ENCODE measurements at regions not wholly inside any gene's neighbourhood (a gene's known extent, or its start where the extent isn't known, plus 50 kb on each side); places are given as distances from the start of the nearest gene placed in this dataset.

DNA sequence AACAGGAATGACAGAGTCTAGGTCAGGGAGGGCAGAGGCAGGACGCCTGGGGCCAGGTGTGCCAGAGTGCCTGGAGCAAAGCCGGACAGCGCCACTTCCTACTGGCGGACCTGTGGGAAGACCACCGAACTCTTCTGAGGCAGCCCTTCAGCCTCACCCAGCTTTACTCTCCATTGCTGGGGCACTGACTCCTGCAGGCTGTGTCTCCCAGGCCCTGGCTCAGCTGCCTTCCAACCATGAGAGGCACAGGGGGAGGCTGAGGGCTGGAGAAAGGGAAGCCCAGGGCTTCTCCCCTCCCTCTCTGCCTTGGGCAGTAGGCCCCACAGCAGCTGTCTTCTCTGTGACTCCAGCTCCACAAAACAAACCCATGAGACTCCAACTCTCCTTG is 139.6 kb upstream of the UNC5B start:
- H3K9ac ChIP-seq (ENCODE audit: low read depth, low read length, poor library complexity, severe bottlenecking) = no peak overlapping the region
- H3K9me2 ChIP-seq (replicated peaks; ENCODE audit: low read depth, low read length) = no peaks in the 10 kb centered on the region
- H3K9me3 ChIP-seq (ENCODE audit: insufficient read depth, low read depth, low read length) = no peaks in the 10 kb centered on the region
- TF ChIP-seq EZH2phosphoT487 (IDR thresholded peaks at IDR 0.05; ENCODE audit: borderline replicate concordance) (no peak), CTCF (conservative IDR thresholded peaks at IDR 0.05; ENCODE audit: low read length) (no peak)
- H2AFZ ChIP-seq (ENCODE audit: low read length) = no peak overlapping the region
- no peaks in the 10 kb centered on the region for H3F3A ChIP-seq (ENCODE audit: low read depth)
- no peaks in the 10 kb centered on the region for H3K4me1 ChIP-seq (ENCODE audit: insufficient read depth, low read length, poor library complexity, severe bottlenecking)
- H3K79me2 ChIP-seq (ENCODE audit: insufficient read depth, low read length) = no peaks in the 10 kb centered on the region
- H3K27me3 ChIP-seq (ENCODE audit: insufficient read depth, low read length, poor library complexity, severe bottlenecking) = no peaks in the 10 kb centered on the region
- H3K36me3 ChIP-seq (ENCODE audit: insufficient read depth, low read length) = no peaks in the 10 kb centered on the region
- H4K20me1 ChIP-seq (ENCODE audit: insufficient read depth, low read length, poor library complexity, severe bottlenecking) = no peaks in the 10 kb centered on the region
- H3K4me2 ChIP-seq (ENCODE audit: low read depth, low read length, poor library complexity, severe bottlenecking) = no peak overlapping the region
- no peak overlapping the region for H3K4me3 ChIP-seq (ENCODE audit: low read length, poor library complexity, severe bottlenecking)

DNA sequence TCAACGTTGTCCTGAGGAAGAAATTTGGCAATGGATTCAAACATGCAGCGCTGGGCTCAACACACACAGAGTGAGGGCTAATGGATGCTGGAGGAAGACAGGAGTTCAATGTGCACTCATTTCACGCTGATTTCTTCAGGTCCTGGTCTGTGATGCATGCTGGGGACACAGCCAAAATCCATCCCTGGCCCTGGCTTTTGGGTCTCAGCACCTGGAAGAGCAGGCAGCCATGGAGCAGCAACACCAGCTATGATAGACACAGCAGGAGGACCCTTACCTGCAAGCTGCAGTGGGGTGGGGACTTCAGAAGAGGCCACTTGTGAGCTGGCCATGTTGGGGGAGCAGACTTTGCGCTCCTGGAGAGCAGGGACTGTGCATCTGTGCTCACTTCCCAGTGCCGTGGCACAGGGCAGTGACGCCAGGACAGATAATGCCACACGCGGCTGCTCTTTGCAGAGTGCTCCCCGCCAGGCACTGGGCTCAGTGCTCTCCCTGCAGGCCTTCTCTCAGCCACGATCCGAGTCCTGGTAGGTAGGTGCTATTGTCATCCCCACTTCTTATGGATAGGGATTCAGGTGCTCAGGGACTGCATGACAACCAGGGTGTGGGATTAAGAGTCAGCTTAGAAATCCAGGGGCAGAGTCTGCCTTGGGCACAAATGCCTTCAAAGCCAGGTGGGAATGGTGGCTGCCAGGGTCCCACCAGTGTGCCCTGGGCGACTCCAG is 138.8 kb upstream of the UNC5B start:
- no peak overlapping the region for H2AFZ ChIP-seq (ENCODE audit: low read length)
- H3K4me2 ChIP-seq (ENCODE audit: low read depth, low read length, poor library complexity, severe bottlenecking) = no peak overlapping the region
- H3K4me3 ChIP-seq (ENCODE audit: low read length, poor library complexity, severe bottlenecking) = no peak overlapping the region
- no peaks in the 10 kb centered on the region for H4K20me1 ChIP-seq (ENCODE audit: insufficient read depth, low read length, poor library complexity, severe bottlenecking)
- H3K9ac ChIP-seq (ENCODE audit: low read depth, low read length, poor library complexity, severe bottlenecking) = no peak overlapping the region
- no peaks in the 10 kb centered on the region for H3K27me3 ChIP-seq (ENCODE audit: insufficient read depth, low read length, poor library complexity, severe bottlenecking)
- H3F3A ChIP-seq (ENCODE audit: low read depth) = no peaks in the 10 kb centered on the region
- H3K36me3 ChIP-seq (ENCODE audit: insufficient read depth, low read length) = no peaks in the 10 kb centered on the region
- H3K4me1 ChIP-seq (ENCODE audit: insufficient read depth, low read length, poor library complexity, severe bottlenecking) = no peaks in the 10 kb centered on the region
- H3K9me2 ChIP-seq (replicated peaks; ENCODE audit: low read depth, low read length) = no peaks in the 10 kb centered on the region
- no peaks in the 10 kb centered on the region for H3K9me3 ChIP-seq (ENCODE audit: insufficient read depth, low read depth, low read length)
- H3K79me2 ChIP-seq (ENCODE audit: insufficient read depth, low read length) = no peaks in the 10 kb centered on the region
- TF ChIP-seq CTCF (conservative IDR thresholded peaks at IDR 0.05; ENCODE audit: low read length) (no peak), EZH2phosphoT487 (IDR thresholded peaks at IDR 0.05; ENCODE audit: borderline replicate concordance) (no peak)

DNA sequence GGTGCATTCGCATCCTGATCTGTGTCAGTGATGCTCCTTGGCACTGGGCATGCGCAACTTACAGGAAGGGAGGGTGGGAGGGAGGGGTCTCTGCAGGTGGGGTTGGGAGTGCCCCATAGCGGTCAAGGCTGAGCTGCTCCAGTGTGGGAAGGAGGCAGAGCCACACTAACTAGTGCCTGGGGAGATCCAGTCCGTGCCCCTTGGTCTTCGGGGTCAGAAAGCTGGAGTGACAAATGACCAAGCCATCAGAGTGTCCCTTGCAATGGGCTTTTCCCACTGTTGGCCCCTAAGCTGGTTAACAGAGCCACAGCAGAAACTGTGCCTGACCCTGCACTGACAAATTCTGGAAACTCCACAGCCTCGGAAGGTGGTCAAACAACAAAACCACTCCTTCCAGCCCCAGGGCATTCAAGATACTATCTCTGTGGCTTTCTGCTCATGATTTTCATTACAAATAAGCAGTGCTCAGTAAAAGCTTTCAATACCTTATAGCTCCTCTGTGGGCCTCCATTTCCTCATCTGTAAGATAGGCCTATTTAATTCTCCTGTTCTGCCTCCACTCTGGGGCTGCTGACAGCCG is 138.1 kb upstream of the UNC5B start:
- no peaks in the 10 kb centered on the region for H4K20me1 ChIP-seq (ENCODE audit: insufficient read depth, low read length, poor library complexity, severe bottlenecking)
- no peak for TF ChIP-seq CTCF (conservative IDR thresholded peaks at IDR 0.05; ENCODE audit: low read length)
- no peak for TF ChIP-seq EZH2phosphoT487 (IDR thresholded peaks at IDR 0.05; ENCODE audit: borderline replicate concordance)

More for the DNA sequence above, 138.1 kb upstream of the UNC5B start:
- H3K9ac ChIP-seq (ENCODE audit: low read depth, low read length, poor library complexity, severe bottlenecking) = no peak overlapping the region
- H3K4me1 ChIP-seq (ENCODE audit: insufficient read depth, low read length, poor library complexity, severe bottlenecking) = no peaks in the 10 kb centered on the region
- H3K9me2 ChIP-seq (replicated peaks; ENCODE audit: low read depth, low read length) = no peaks in the 10 kb centered on the region
- no peak overlapping the region for H3K4me3 ChIP-seq (ENCODE audit: low read length, poor library complexity, severe bottlenecking)
- H3K9me3 ChIP-seq (ENCODE audit: insufficient read depth, low read depth, low read length) = no peaks in the 10 kb centered on the region
- H3K79me2 ChIP-seq (ENCODE audit: insufficient read depth, low read length) = no peaks in the 10 kb centered on the region
- H3K27me3 ChIP-seq (ENCODE audit: insufficient read depth, low read length, poor library complexity, severe bottlenecking) = no peaks in the 10 kb centered on the region
- no peak overlapping the region for H3K4me2 ChIP-seq (ENCODE audit: low read depth, low read length, poor library complexity, severe bottlenecking)
- no peaks in the 10 kb centered on the region for H3F3A ChIP-seq (ENCODE audit: low read depth)
- H3K36me3 ChIP-seq (ENCODE audit: insufficient read depth, low read length) = no peaks in the 10 kb centered on the region
- H2AFZ ChIP-seq (ENCODE audit: low read length) = no peak overlapping the region

All from Loucy (cell line).